Spleen (tissue), 7 donors: ENCODE measurements at regions not wholly inside any gene's neighbourhood (a gene's known extent, or its start where the extent isn't known, plus 50 kb on each side); places are given as distances from the start of the nearest gene placed in this dataset.

Source experiments
- POLR2AphosphoS5 ChIP-seq, 3 donors: sonication (generic); formaldehyde crosslinking; IDR thresholded peaks; one replicate each; pipeline ENCODE4 v1.5.1; 2017; ENCODE audit warnings: antibody characterized with exemption in 3 of 3
- TF ChIP-seq, protein P1 (sequence below), 11 experiments: fragments of 200-600 bp in 7 of 11; fragments of 450-650 bp in 4 of 11; sonication (generic) in 4 of 11; IDR thresholded peaks in 8 of 11; conservative IDR thresholded peaks in 3 of 11; 1 replicate in 7 of 11; 2 replicates in 4 of 11; pipeline versions ENCODE4 v1.4.0 to v1.8.0; 2016 to 2021; ENCODE audit warnings: antibody characterized with exemption in 11 of 11, inconsistent platforms in 4 of 11, mild to moderate bottlenecking in 1 of 11
- donor health status: DM: no; HTN: no; CAD: no; lungs with moderate emphysema.
- donor health status: DM: no; HTN: no; CAD: no.
- donor health status: DM: no; HTN: no; CAD: no.

DNA sequence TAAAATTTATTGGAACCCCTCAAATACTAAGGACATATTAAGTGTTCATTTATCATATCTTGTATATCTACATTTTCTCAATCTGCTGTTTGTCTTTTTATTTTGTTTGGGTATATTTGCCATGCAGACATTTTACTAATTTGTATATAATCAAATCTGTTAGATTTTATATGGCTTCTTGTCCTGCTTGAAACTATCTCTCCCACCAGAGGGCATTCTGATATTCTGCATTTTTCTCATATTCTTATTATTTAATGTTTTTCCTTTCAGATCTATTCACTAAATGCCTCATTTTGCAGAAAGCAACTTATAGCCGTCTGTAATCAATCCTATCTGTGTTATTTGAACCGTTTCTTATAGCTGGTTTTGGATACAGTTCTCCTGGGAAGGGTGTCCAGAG lies 745.5 kb downstream of the LRRIQ3 start:
- TF ChIP-seq, protein P1, sequence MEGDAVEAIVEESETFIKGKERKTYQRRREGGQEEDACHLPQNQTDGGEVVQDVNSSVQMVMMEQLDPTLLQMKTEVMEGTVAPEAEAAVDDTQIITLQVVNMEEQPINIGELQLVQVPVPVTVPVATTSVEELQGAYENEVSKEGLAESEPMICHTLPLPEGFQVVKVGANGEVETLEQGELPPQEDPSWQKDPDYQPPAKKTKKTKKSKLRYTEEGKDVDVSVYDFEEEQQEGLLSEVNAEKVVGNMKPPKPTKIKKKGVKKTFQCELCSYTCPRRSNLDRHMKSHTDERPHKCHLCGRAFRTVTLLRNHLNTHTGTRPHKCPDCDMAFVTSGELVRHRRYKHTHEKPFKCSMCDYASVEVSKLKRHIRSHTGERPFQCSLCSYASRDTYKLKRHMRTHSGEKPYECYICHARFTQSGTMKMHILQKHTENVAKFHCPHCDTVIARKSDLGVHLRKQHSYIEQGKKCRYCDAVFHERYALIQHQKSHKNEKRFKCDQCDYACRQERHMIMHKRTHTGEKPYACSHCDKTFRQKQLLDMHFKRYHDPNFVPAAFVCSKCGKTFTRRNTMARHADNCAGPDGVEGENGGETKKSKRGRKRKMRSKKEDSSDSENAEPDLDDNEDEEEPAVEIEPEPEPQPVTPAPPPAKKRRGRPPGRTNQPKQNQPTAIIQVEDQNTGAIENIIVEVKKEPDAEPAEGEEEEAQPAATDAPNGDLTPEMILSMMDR (IDR thresholded peaks at IDR 0.05 in 8 of 11, conservative IDR thresholded peaks at IDR 0.05 in 3 of 11), result no peak
- TF ChIP-seq POLR2AphosphoS5 (IDR thresholded peaks at IDR 0.05), result no peak
